NCI-H146 (cell line): ENCODE measurements at regions not wholly inside any gene's neighbourhood (a gene's known extent, or its start where the extent isn't known, plus 50 kb on each side); places are given as distances from the start of the nearest gene placed in this dataset.

Experiments
- DNase-seq: peaks from one replicate; lab custom pipeline; 2025; lab: John Stamatoyannopoulos, UW

DNA sequence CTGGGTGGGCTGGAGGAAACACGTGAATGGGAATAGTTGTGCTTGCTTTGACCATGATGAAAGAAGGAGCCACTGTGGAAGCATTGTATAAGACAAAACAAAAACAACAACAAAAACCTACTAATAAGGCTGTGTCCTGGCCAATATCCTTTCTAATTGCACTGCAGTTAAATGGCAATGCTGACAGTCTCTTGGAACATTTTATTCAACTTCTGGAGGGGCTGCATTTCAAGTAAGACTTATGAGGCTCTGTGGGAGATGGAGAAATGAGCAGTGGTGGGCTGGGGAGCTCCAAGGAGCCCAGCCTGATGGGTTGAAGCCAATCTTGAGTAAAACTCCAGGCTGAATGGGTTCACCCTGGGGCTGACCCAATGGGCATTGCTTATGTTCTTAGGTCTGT, 99.8 kb upstream of the ROPN1 start:
- DNase-seq: no peak

GRCh38 chr3:124092811-124093210, 100.9 kb upstream of the ROPN1 start:
- no peak for DNase-seq

DNA sequence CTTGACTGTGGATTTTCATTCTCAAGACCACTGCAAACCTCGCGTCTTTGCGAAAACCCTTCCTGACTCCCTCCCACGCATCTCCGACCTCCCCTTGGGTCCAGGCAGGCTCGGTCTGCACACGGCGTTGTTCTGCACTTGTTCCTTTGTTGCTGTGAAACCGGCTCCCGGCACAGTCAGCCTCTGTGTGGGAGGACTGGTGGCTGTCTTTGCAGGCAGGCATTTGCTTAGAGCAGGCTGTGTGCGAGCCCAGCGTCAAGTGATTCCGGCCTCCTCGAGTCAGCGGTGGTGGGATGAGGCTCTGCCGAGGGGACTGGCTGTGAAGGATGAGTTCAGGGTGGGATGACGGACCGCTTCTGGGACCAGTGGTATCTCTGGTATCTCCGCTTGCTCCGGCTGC, 102.6 kb upstream of the ROPN1 start:
- DNase-seq: no peak

DNA sequence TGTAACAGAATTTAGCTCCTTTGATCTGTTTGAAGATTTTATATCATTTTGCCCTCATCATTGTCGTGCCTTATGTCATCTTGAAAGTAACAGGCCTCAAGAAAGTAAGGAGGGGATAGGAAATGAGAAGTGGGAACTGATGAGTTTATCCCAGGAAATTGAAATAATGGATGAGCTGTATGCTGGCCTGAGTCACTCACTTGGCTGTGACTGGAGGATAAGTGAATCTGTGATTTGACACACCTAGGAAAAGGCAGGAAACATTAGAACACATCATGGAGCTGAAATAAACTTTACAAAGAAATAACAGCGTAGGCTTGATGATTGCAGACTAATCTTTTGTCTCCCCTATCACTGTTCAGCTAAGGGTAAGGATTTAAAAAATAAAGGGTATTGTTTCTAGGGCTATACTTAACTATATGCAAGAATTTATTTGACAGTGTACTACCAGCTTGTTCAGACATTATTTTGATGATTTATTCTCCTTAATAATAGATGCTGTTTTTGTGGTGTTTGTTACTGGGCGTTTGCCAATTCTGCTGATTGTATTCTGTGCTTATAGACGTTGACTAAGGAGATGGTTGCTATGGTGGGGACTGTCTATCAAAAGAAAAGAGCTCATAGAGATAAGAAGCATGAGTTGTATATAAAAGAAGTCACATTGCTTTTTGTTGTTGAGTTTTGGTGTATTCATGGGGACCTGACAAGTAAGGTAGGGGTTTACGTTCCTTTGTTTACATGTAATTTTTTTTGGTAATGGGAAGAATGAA, 105.6 kb upstream of the ROPN1 start:
- DNase-seq: peak; percentile 50

- DNase-seq: no peak
These were observed 109.7 kb upstream of the ROPN1 start for GRCh38 chr3:124101643-124102042.

GRCh38 chr3:124107104-124107890, 115.4 kb upstream of the ROPN1 start:
- no peak for DNase-seq

- no peak for DNase-seq
These were observed 116.5 kb upstream of the ROPN1 start for GRCh38 chr3:124108446-124108845.

- peak; percentile 52 for DNase-seq
These were observed 121.6 kb upstream of the ROPN1 start for GRCh38 chr3:124113485-124113884.

DNA sequence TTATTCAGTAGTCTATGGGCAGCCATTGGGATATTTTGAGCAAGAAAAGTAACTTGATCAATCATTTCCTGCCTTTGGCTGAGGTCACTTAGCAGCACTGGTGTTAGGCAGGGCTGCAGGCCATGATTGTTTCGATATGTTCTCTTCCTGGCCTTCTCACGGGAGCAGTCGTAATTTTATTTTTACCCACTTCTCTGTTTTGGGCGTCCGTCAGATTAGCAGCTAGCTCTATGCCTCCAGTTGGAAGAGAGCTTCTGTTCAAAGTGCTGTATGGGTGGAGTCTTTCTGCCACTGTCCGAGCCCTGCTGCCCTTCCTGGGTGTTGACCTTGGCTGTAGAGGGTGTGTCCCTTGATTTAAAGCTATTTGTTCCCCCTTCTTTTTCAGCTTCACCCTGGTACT, 123.4 kb upstream of the ROPN1 start:
- DNase-seq: no peak

DNA sequence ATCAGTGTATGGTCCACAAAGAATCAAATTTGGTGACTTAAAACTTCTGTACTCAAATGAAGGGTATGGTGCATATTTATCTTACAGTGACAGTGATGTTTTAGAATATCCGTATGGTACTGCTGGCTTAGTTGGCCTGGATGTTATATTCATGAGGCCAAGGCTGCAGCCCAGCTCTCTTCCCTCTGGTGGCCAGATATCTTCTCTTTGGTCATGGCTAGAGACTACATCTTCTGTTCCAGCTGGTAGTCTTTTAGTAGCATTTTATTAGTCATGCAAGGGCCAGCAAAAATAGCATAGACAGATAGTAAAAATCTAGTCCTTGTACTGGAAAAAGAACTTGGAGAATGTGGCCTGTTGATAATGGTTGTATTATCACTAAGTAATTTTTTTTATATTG, 124.0 kb upstream of the ROPN1 start:
- no peak for DNase-seq

GRCh38 chr3:124116906-124117305, 125.0 kb upstream of the ROPN1 start:
- DNase-seq: no peak

- no peak for DNase-seq
These were observed 125.6 kb upstream of the ROPN1 start for GRCh38 chr3:124117486-124117885.

DNA sequence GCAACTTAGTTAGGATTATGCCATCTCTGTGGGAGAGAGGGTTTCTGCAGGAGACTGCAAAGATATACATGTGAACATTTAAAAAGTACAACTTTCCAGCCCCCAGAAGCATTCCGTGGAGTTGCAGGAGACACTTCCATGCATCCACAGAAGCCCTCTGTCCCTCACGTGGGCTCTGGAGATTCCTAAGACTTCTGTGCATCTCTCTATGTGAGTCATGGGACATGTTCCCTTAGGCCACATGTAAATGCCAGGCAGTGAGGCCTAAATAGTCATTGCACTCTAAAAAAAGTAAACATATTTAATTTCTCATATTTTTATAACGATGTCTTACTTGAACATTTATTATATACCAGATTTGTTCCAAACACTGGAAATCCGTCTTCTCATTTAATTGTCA, 126.5 kb upstream of the ROPN1 start:
- DNase-seq: no peak

DNA sequence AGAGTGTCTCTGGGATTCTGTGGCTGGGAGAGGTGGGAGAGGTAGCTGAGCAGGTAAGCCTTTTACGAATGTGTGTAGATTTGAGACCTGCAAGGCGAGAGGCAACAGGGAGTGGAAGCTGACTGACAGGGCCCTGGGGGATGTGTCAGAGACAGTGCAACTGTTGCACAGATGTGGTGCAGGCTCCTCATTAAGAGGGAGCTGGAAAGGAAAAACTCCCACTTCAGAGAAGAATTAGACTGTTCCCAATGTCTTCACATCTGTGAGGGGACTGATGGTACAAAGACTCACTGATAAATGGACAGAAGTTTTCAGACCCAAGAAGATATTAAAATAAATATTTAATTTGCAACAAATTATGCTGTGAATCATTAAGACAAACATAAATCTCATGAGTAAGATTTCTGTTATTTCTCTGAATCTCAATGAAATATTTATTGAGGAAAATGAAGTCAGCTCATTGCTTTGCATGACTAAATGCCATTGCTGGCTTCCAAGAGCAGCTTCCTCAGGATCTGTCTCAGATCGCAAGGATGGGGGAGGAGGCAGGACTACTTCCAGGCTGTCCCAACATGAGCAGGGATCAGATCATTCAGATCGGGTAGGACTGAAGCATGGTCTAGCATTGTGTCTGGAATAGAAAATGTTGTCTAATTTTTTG, 127.3 kb upstream of the ROPN1 start:
- no peak for DNase-seq

DNA sequence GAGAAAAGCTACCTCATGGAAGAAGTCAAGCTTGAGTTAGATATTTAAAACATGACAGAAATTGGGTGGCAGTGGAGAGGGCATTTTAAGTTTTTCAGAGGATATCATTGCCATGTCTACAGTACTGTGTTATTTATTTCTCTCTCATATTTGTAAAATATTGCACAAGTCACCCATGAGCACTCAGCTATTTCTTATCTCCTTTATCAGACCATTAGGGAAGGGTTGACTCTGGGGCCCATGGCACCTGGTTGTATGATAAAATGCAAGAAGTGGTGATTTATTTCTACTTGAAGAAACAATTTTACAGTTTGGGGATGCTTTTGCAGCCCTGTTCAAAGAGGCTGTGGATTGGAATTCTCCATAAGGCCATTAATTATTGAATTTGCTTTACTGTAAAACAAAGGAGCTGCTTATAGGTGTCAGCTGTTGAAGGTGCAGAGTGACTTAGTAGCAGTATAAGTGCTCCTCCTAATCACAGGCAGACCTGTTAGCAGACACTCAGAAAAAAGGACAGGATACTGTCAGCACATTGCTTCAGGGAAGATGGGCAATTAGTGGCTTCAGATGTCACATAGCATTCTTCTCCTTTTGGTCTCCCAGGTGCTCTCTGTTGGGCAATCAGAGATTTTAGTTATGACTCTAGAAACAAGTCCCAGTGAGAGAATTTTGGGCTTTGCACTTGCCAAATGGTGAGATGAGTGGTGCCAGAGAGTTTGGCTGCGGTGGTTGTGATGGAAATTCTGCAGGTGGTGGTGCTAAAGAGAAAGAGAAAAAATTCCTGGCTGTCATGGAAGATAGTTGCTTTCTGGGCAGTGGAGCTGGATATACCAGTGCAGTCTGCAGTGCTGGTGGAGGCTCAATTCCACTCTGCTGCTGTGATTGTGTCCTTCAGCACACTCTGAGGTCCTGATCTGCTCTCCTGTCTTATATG, 129.7 kb upstream of the ROPN1 start:
- DNase-seq: peak; percentile 39

GRCh38 chr3:124125315-124125714, 133.4 kb upstream of the ROPN1 start:
- no peak for DNase-seq

GRCh38 chr3:124126436-124127023, 134.6 kb upstream of the ROPN1 start:
- DNase-seq: no peak

- DNase-seq: no peak
These were observed 139.2 kb upstream of the ROPN1 start for GRCh38 chr3:124131158-124131557.

DNA sequence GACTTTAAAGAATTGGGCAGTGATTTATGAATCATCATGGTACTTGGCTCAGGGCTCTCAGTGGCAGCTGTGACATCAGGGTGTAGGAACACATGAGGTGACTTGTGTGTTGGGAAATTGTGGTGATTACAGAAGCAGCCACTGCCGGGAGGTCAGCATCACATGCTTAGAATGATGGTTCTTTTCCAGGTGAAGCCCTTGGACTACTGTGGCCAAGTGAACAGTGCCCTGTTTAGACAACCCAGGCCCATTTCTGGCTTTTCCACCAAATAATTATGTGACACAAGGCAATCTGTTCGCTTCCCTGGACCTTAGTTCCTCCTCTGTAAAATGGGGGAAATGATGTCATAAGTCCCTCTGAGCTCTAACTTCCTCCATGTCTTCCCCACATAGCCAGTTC, 139.7 kb upstream of the ROPN1 start:
- DNase-seq: peak; percentile 12

GRCh38 chr3:124132813-124133212, 140.9 kb upstream of the ROPN1 start:
- DNase-seq: no peak

DNA sequence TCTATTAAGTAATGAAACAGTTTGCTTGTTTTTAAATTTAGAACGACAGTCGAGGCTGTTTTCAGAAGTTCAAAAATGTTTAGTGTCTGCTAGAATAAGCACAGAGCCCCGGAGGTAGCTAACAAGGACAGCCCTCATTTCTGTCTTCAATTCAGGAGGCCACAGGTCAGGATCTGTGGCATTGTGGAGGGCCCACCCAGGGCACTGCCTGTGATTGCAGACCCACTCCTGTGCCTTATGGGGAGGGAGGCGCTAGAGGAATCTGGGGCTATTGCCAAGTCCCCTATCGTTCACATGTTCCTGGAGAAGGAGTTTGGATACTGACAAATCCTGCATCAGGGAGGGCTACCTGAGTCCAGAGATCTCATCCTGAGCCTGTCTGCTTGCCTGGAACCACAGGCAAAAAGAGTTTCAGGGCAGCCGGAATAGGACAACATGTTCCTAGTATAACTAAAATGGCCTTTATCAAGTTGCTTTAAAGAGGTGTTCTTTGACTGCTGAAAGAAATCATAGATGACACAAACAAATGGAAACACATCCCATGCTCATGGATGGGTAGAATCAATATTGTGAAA, 141.5 kb upstream of the ROPN1 start:
- DNase-seq: no peak
